Endothelial cell of umbilical vein (primary cell): ENCODE measurements at regions not wholly inside any gene's neighbourhood (a gene's known extent, or its start where the extent isn't known, plus 50 kb on each side); places are given as distances from the start of the nearest gene placed in this dataset.

Source experiments
- BruUV-seq: library from RNA; stranded (reverse); fragments of 400-500 nt; replicated peaks from 2 replicates; lab custom pipeline; 2021; lab: Mats Ljungman, UMichigan
- CTCF ChIA-PET: fragments of 300-600, 350-600 bp; sonication (Branson Sonifier 250); formaldehyde crosslinking; loops from one replicate; lab custom pipeline; 2021; ENCODE audit warnings: antibody characterized with exemption, inconsistent platforms; lab: Charles Lee
- POLR2A ChIA-PET: fragments of 300-600, 350-600 bp; sonication (Branson Sonifier 250); formaldehyde crosslinking; loops from one replicate; lab custom pipeline; 2021; ENCODE audit warnings: antibody characterized with exemption, inconsistent platforms; lab: Charles Lee
- DNase-seq: peaks from one replicate; pipeline ENCODE4 v3.0.0-alpha.2; 2011; ENCODE audit warnings: low read depth, low spot score
- FAIRE-seq: peaks from 2 replicates; lab custom pipeline; 2011; peaks lifted over from hg19 to GRCh38; lab: Jason Lieb, UNC
- H2AFZ ChIP-seq: 2 replicates; pipeline ENCODE4 v1.6.0; 2012; ENCODE audit warnings: low read depth, low read length, control low read depth, inconsistent platforms
- H3K27ac ChIP-seq: 2 replicates; pipeline ENCODE4 v1.5.1; 2011; ENCODE audit warnings: low read depth, mild to moderate bottlenecking, control low read depth, low read length, moderate library complexity; ENCODE audit not compliant: insufficient read depth
- H3K27me3 ChIP-seq, 2 experiments: 2 replicates each; pipeline versions ENCODE4 v1.6.0 to v1.6.1; 2011; ENCODE audit warnings: low read length in 2 of 2, mixed read lengths in 1 of 2; ENCODE audit not compliant: control insufficient read depth in 2 of 2, insufficient read depth in 2 of 2
- H3K36me3 ChIP-seq, 2 experiments: 2 replicates in 1 of 2; 3 replicates in 1 of 2; pipeline ENCODE4 v1.5.1; 2011; ENCODE audit warnings: low read length in 2 of 2, mild to moderate bottlenecking in 1 of 2, moderate library complexity in 1 of 2; ENCODE audit not compliant: control insufficient read depth in 2 of 2, insufficient read depth in 2 of 2; ENCODE audit errors: extremely low read depth in 1 of 2
- H3K4me1 ChIP-seq: 3 replicates; pipeline ENCODE4 v1.5.1; 2011; ENCODE audit warnings: mild to moderate bottlenecking, low read length; ENCODE audit not compliant: control insufficient read depth, insufficient read depth; ENCODE audit errors: extremely low read depth
- H3K4me2 ChIP-seq: 2 replicates; pipeline ENCODE4 v1.6.1; 2011; ENCODE audit warnings: low read length, control low read depth, mixed read lengths; ENCODE audit not compliant: insufficient read depth
- H3K4me3 ChIP-seq, 3 experiments: fragments of 200-600 bp in 1 of 3; sonication (generic), shearing (Covaris generic) in 1 of 3; replicated peaks in 1 of 3; 2 replicates each; pipeline ENCODE4 v1.5.1; 2011 to 2016; ENCODE audit warnings: control low read depth in 3 of 3, low read length in 3 of 3, mild to moderate bottlenecking in 2 of 3, inconsistent platforms in 1 of 3, low read depth in 1 of 3, moderate library complexity in 1 of 3; ENCODE audit not compliant: insufficient read depth in 1 of 3
- H3K79me2 ChIP-seq: 2 replicates; pipeline ENCODE4 v1.6.0; 2012; ENCODE audit warnings: low read length, inconsistent platforms; ENCODE audit not compliant: control insufficient read depth, insufficient read depth
- H3K9ac ChIP-seq: replicated peaks from 2 replicates; pipeline ENCODE3; 2011; ENCODE audit warnings: low read length, control low read depth; ENCODE audit not compliant: insufficient read depth; ENCODE audit errors: extremely low read depth
- H3K9me1 ChIP-seq: replicated peaks from 3 replicates; pipeline ENCODE4 v1.6.0; 2011; ENCODE audit warnings: mild to moderate bottlenecking, low read length; ENCODE audit not compliant: control insufficient read depth, insufficient read depth; ENCODE audit errors: extremely low read depth
- H3K9me3 ChIP-seq: replicated peaks from 2 replicates; pipeline ENCODE4 v1.5.1; 2012; ENCODE audit warnings: low read length, inconsistent platforms; ENCODE audit not compliant: control insufficient read depth, insufficient read depth
- H4K20me1 ChIP-seq: replicated peaks from 2 replicates; pipeline ENCODE3; 2011; ENCODE audit warnings: mild to moderate bottlenecking, low read length; ENCODE audit not compliant: control insufficient read depth, insufficient read depth; ENCODE audit errors: extremely low read depth
- EZH2 ChIP-seq: IDR thresholded peaks from 2 replicates; pipeline ENCODE4 v1.6.1; 2012; ENCODE audit warnings: borderline replicate concordance, low read depth, mild to moderate bottlenecking, moderate library complexity, low read length, inconsistent platforms; ENCODE audit not compliant: severe bottlenecking
- FOS ChIP-seq: IDR thresholded peaks from 2 replicates; pipeline ENCODE4 v1.6.1; 2011; ENCODE audit warnings: mild to moderate bottlenecking, low read length, moderate library complexity, borderline replicate concordance; ENCODE audit not compliant: insufficient read depth
- GATA2 ChIP-seq: IDR thresholded peaks from 2 replicates; pipeline ENCODE4 v1.7.0; 2011; ENCODE audit warnings: low read depth, mild to moderate bottlenecking, moderate library complexity, mixed read lengths, low read length; ENCODE audit not compliant: insufficient read length, insufficient read depth
- JUN ChIP-seq: IDR thresholded peaks from 2 replicates; pipeline ENCODE4 v1.6.1; 2011; ENCODE audit warnings: borderline replicate concordance, low read depth; ENCODE audit not compliant: insufficient read length, insufficient read depth
- MYC ChIP-seq: IDR thresholded peaks from one replicate; pipeline ENCODE4 v1.6.1; 2011; ENCODE audit warnings: mild to moderate bottlenecking, low read depth, low read length
- POLR2A ChIP-seq: IDR thresholded peaks from 2 replicates; pipeline ENCODE4 v1.6.1; 2012; ENCODE audit warnings: low read depth, mild to moderate bottlenecking, control low read depth, low read length
- POLR2AphosphoS5 ChIP-seq: IDR thresholded peaks from 2 replicates; pipeline ENCODE4 v1.6.1; 2012; ENCODE audit warnings: low read depth, mild to moderate bottlenecking, control low read depth, low read length, moderate library complexity; ENCODE audit not compliant: insufficient read depth
- dilution Hi-C: fragments of 300-500 bp; cut with MboI; formaldehyde crosslinking; loops from one replicate; pipeline ENCODE4 v1.15.0; 2019; ENCODE audit warnings: low sequenced_read_pairs; ENCODE audit not compliant: extremely low pct_ligation_motif_present
- intact Hi-C: fragments of 100-400 bp; cut with micrococcal nuclease; formaldehyde crosslinking; loops from one replicate; pipeline ENCODE4 v1.10.0; 2022
- TF ChIP-seq, protein P1 (sequence below): IDR thresholded peaks from 2 replicates; pipeline ENCODE4 v1.6.1; 2011; ENCODE audit not compliant: insufficient read depth, insufficient read length
- TF ChIP-seq, protein P2 (sequence below), 2 donors: IDR thresholded peaks; 1 replicate in 1 of 2; 2 replicates in 1 of 2; pipeline ENCODE4 v1.5.1; 2011; ENCODE audit warnings: low read length in 2 of 2, mild to moderate bottlenecking in 2 of 2, moderate library complexity in 2 of 2, control low read depth in 1 of 2, inconsistent platforms in 1 of 2, low read depth in 1 of 2; ENCODE audit not compliant: insufficient read depth in 1 of 2; ENCODE audit errors: extremely low read depth in 1 of 2

- POLR2A ChIA-PET = no interaction called here
- no peak for FAIRE-seq
- H3K4me2 ChIP-seq = no peak overlapping the region
- BruUV-seq = no TSS peak
- no peaks in the 10 kb centered on the region for H3K4me1 ChIP-seq
- no peaks in the 10 kb centered on the region for H3K27me3 ChIP-seq
- no peaks in the 10 kb centered on the region for H3K79me2 ChIP-seq
- H4K20me1 ChIP-seq = no peaks in the 10 kb centered on the region
- CTCF ChIA-PET = no interaction called here
- no peak for TF ChIP-seq MYC
- TF ChIP-seq FOS = no peak
- TF ChIP-seq EZH2 = no peak
- TF ChIP-seq POLR2AphosphoS5 = no peak
- TF ChIP-seq JUN = no peak
- TF ChIP-seq, protein P1, sequence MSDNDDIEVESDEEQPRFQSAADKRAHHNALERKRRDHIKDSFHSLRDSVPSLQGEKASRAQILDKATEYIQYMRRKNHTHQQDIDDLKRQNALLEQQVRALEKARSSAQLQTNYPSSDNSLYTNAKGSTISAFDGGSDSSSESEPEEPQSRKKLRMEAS = no peak
- TF ChIP-seq, protein P2, sequence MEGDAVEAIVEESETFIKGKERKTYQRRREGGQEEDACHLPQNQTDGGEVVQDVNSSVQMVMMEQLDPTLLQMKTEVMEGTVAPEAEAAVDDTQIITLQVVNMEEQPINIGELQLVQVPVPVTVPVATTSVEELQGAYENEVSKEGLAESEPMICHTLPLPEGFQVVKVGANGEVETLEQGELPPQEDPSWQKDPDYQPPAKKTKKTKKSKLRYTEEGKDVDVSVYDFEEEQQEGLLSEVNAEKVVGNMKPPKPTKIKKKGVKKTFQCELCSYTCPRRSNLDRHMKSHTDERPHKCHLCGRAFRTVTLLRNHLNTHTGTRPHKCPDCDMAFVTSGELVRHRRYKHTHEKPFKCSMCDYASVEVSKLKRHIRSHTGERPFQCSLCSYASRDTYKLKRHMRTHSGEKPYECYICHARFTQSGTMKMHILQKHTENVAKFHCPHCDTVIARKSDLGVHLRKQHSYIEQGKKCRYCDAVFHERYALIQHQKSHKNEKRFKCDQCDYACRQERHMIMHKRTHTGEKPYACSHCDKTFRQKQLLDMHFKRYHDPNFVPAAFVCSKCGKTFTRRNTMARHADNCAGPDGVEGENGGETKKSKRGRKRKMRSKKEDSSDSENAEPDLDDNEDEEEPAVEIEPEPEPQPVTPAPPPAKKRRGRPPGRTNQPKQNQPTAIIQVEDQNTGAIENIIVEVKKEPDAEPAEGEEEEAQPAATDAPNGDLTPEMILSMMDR (IDR thresholded peaks at IDR 0.05; ENCODE audit: extremely low read depth in 1 of 2, insufficient read depth in 1 of 2, low read depth in 1 of 2, low read length in 2 of 2) = no peak
- TF ChIP-seq POLR2A = no peak
- no peak for TF ChIP-seq GATA2
- H2AFZ ChIP-seq = no peak overlapping the region
- H3K36me3 ChIP-seq = no peaks in the 10 kb centered on the region
- H3K27ac ChIP-seq = no peak overlapping the region
- H3K9me3 ChIP-seq = peaks cover 6% of the 10 kb centered on the region
- intact Hi-C loops = no loop called here
- dilution Hi-C loops = no loop called here
- H3K4me3 ChIP-seq = no peak overlapping the region
- no peak for DNase-seq
- H3K9ac ChIP-seq = no peak overlapping the region
- H3K9me1 ChIP-seq = no peaks in the 10 kb centered on the region
Observed at GRCh38 chr10:130455111-130455695, 319.0 kb downstream of the GLRX3 start.
